ENCODE measurements at regions not wholly inside any gene's neighbourhood (a gene's known extent, or its start where the extent isn't known, plus 50 kb on each side); places are given as distances from the start of the nearest gene placed in this dataset.

DNA sequence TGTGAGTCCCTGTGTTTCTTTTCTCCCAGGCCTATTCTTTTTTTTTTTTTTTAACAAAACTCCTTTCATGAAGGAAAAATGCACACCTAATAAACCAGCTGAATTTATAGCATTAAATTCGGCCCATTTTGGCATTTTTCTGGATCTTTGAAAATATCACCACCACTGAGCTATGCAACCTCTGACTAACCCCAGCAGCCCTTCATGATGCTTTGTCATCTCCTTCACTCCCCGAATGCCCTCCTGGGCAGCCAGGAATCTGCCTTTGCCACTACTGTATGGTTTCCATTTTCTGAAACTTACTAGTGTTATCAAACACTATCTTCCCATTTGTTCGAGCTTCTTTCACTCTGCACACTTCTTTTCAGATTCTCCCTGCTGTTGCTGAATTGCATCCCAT is 97.9 kb downstream of the ZNF280B start:
- Histone ChIP-seq H3K4me1 (ENCODE audit: insufficient read depth) (no peaks in the 10 kb centered on the region), H3K36me3 (ENCODE audit: insufficient read depth) (no peaks in the 10 kb centered on the region), H3K27ac (ENCODE audit: low read depth) (no peak overlapping the region), H3K4me3 (ENCODE audit: low read depth, low read length) (no peak overlapping the region)
- 64% methylated on average over 3 of the region's 3 CpGs for WGBS
- DNase-seq (ENCODE audit: extremely low spot score), result no peak

GRCh38 chr22:22414266-22414665 is 94.3 kb downstream of the ZNF280B start:
- Histone ChIP-seq H3K36me3 (ENCODE audit: insufficient read depth) (no peaks in the 10 kb centered on the region), H3K4me3 (ENCODE audit: low read depth, low read length) (no peak overlapping the region), H3K4me1 (ENCODE audit: insufficient read depth) (no peaks in the 10 kb centered on the region), H3K27ac (ENCODE audit: low read depth) (no peak overlapping the region)
- 42% methylated on average over 1 of the region's 1 CpG for WGBS
- no peak for DNase-seq (ENCODE audit: extremely low spot score)

DNA sequence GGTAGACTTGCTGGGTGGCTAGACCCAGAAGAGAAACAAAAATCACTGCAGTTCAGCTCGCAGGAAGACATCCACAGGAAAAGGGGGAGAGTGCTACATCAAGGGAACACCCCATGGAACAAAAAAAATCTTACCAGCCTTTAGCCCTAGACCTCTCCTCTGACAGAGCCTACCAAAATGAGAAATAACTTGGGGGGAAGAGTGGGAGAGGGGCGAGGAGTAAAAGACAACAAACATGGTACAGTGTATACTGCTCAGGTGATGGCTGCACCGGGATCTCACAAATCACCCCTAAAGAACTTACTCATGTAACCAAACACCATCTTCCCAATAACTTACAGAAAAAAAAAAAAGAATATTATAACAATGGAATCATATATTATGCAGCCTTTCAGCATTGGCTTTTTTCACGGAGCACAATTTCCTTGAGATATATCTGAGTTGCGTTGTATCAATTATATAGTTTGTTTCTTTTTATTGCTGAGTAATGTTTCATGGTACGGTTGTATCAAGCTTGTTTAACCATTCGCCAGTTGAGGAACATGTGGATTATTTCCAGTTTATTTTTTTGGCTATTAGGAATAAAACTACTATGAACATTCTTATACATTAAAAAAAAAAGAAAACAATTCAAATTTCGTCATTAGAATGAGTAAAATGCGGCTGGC is 90.9 kb downstream of the ZNF280B start:
- DNase-seq (ENCODE audit: extremely low spot score), result no peak
- Histone ChIP-seq H3K4me1 (ENCODE audit: insufficient read depth) (no peaks in the 10 kb centered on the region), H3K36me3 (ENCODE audit: insufficient read depth) (no peaks in the 10 kb centered on the region), H3K27ac (ENCODE audit: low read depth) (no peak overlapping the region), H3K4me3 (ENCODE audit: low read depth, low read length) (no peak overlapping the region)
- WGBS, result 74% methylated on average over 9 of the region's 9 CpGs

GRCh38 chr22:22418163-22418549 is 90.4 kb downstream of the ZNF280B start:
- no peak for DNase-seq (ENCODE audit: extremely low spot score)
- Histone ChIP-seq H3K27ac (ENCODE audit: low read depth) (no peak overlapping the region), H3K4me3 (ENCODE audit: low read depth, low read length) (no peak overlapping the region), H3K4me1 (ENCODE audit: insufficient read depth) (no peaks in the 10 kb centered on the region), H3K36me3 (ENCODE audit: insufficient read depth) (no peaks in the 10 kb centered on the region)
- 82% methylated on average over 2 of the region's 2 CpGs for WGBS

- Histone ChIP-seq H3K4me3 (ENCODE audit: low read depth, low read length) (no peak overlapping the region), H3K36me3 (ENCODE audit: insufficient read depth) (no peaks in the 10 kb centered on the region), H3K27ac (ENCODE audit: low read depth) (no peak overlapping the region), H3K4me1 (ENCODE audit: insufficient read depth) (no peaks in the 10 kb centered on the region)
- 51% methylated on average over 2 of the region's 2 CpGs for WGBS
- no peak for DNase-seq (ENCODE audit: extremely low spot score)
Measured at GRCh38 chr22:22418957-22419356, 89.6 kb downstream of the ZNF280B start.

GRCh38 chr22:22420580-22420979 is 88.0 kb downstream of the ZNF280B start:
- Histone ChIP-seq H3K27ac (ENCODE audit: low read depth) (no peak overlapping the region), H3K4me1 (ENCODE audit: insufficient read depth) (no peaks in the 10 kb centered on the region), H3K4me3 (ENCODE audit: low read depth, low read length) (no peak overlapping the region), H3K36me3 (ENCODE audit: insufficient read depth) (no peaks in the 10 kb centered on the region)
- no peak for DNase-seq (ENCODE audit: extremely low spot score)
- 50% methylated on average over 4 of the region's 4 CpGs for WGBS

DNA sequence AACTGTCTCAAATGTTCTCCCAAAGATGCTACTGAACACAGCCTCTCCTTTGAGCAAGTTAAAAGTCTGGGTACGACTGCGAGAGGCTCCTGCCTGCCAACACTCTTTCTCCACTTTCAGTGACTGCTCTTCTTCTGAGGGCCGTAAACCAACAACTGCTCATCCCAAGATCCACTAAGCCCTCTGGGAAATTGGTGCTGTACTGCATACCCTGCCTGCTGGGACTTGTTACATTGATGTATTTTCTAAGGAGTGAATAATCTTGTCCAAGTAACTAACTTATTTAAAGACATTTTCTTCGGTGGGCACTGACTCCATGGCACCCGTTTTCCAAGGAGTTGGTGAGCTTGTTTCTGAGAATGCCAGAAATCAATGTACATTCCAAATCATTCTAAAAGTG is 87.2 kb downstream of the ZNF280B start:
- Histone ChIP-seq H3K4me1 (ENCODE audit: insufficient read depth) (no peaks in the 10 kb centered on the region), H3K4me3 (ENCODE audit: low read depth, low read length) (no peak overlapping the region), H3K27ac (ENCODE audit: low read depth) (no peak overlapping the region), H3K36me3 (ENCODE audit: insufficient read depth) (no peaks in the 10 kb centered on the region)
- DNase-seq (ENCODE audit: extremely low spot score), result no peak
- 62% methylated on average over 5 of the region's 5 CpGs for WGBS

- Histone ChIP-seq H3K4me1 (ENCODE audit: insufficient read depth) (no peaks in the 10 kb centered on the region), H3K27ac (ENCODE audit: low read depth) (no peak overlapping the region), H3K4me3 (ENCODE audit: low read depth, low read length) (no peak overlapping the region), H3K36me3 (ENCODE audit: insufficient read depth) (no peaks in the 10 kb centered on the region)
- WGBS, result 1% methylated on average over 6 of the region's 6 CpGs
- DNase-seq (ENCODE audit: extremely low spot score), result no peak
Measured at GRCh38 chr22:22422629-22423112, 85.9 kb downstream of the ZNF280B start.

DNA sequence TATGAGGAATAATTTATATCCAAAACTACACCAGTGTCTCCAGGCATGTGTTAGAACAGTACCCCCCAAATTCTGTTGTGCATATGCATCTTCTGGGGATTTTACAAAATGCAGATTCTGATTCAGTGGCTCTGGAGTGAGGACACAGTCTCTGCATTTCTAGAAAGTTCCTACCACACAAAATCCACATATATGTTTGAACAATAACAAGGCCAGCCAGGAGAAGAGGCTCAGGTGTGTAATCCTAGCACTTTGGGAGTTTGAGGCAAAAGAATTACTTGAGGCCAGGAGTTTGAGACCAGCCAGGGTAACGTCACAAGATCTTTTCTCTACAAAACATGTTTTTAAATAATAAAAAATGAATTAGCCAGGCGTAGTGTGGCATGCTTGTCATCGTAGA is 84.9 kb downstream of the ZNF280B start:
- no peak for DNase-seq (ENCODE audit: extremely low spot score)
- WGBS, result 80% methylated on average over 3 of the region's 3 CpGs
- no peak overlapping the region for H3K4me3 ChIP-seq (ENCODE audit: low read depth, low read length)
- H3K4me1 ChIP-seq (ENCODE audit: insufficient read depth), result no peaks in the 10 kb centered on the region
- H3K27ac ChIP-seq (ENCODE audit: low read depth), result no peak overlapping the region
- no peaks in the 10 kb centered on the region for H3K36me3 ChIP-seq (ENCODE audit: insufficient read depth)

GRCh38 chr22:22424210-22424800 is 84.2 kb downstream of the ZNF280B start:
- Histone ChIP-seq H3K36me3 (ENCODE audit: insufficient read depth) (no peaks in the 10 kb centered on the region), H3K4me3 (ENCODE audit: low read depth, low read length) (no peak overlapping the region), H3K4me1 (ENCODE audit: insufficient read depth) (no peaks in the 10 kb centered on the region), H3K27ac (ENCODE audit: low read depth) (no peak overlapping the region)
- WGBS, result 37% methylated on average over 13 of the region's 13 CpGs
- no peak for DNase-seq (ENCODE audit: extremely low spot score)

DNA sequence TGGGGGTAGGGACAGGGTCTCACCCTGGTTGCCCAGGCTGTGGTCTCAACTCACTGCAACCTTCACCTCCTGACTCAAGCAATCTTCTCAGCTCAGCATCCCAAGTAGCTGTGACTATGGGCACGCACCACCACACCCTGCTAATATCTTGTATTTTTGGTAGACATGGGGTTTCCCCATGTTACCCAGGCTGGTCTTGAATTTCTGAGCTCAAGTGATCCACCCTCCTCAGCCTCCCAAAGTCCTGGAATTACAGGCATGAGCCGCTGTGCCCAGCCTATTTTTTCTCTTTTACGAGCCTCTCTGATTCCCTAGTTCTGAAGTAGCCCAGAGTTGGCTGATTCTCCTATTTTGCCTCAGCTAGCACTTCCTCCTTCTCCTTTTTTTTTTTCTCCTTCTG is 83.6 kb downstream of the ZNF280B start:
- Histone ChIP-seq H3K4me1 (ENCODE audit: insufficient read depth) (no peaks in the 10 kb centered on the region), H3K4me3 (ENCODE audit: low read depth, low read length) (no peak overlapping the region), H3K36me3 (ENCODE audit: insufficient read depth) (no peaks in the 10 kb centered on the region), H3K27ac (ENCODE audit: low read depth) (no peak overlapping the region)
- WGBS, result 67% methylated on average over 3 of the region's 3 CpGs
- DNase-seq (ENCODE audit: extremely low spot score), result no peak

GRCh38 chr22:22425356-22425755 is 83.2 kb downstream of the ZNF280B start:
- WGBS, result 82% methylated on average over 1 of the region's 1 CpG
- Histone ChIP-seq H3K4me3 (ENCODE audit: low read depth, low read length) (no peak overlapping the region), H3K36me3 (ENCODE audit: insufficient read depth) (no peaks in the 10 kb centered on the region)

DNA sequence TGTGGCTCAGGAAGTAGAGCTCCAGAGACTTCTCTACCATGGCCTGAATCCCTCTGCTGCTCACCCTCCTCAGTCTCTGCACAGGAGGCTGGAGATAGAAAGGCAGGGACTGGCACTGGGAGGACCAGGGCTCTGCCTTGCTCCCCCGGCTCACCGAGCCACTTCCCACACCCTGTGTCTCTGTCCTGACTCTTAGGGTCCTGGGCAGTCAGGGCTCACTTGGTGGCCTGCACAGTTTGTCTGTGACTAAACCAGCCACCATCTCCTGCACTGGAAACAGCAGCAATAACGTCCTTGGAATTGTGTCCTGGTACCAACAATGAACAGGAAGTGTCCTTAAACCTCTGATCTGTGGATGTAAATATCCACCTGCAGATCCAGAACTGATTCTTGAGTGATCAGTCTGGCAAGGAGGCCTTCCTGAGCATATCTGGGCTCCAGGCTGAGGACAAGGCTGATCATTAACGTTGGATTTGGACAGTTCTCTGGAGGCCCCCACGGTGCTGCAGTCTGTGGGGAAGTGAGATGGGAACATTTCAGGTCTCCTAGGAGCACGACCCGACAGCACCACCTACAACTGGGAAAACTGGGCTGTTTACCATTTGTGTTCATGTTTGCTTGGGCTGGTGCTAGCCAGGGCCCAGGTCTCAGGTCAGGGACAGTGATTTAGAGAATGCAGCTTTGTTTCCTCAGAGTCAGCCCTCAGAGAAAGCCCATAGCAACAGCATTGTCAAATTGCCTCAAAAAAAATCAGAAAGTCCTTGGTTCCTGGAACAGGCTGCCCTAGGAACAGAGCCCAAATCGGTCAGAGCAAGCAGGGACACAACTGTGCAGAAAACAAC is 82.5 kb downstream of the ZNF280B start:
- 55% methylated on average over 8 of the region's 8 CpGs for WGBS
- Histone ChIP-seq H3K4me3 (ENCODE audit: low read depth, low read length) (no peak overlapping the region), H3K36me3 (ENCODE audit: insufficient read depth) (no peaks in the 10 kb centered on the region), H3K27ac (ENCODE audit: low read depth) (no peak overlapping the region), H3K4me1 (ENCODE audit: insufficient read depth) (no peaks in the 10 kb centered on the region)
- no peak for DNase-seq (ENCODE audit: extremely low spot score)

More at GRCh38 chr22:22425356-22425755, 83.2 kb downstream of the ZNF280B start:
- Histone ChIP-seq H3K27ac (ENCODE audit: low read depth) (no peak overlapping the region), H3K4me1 (ENCODE audit: insufficient read depth) (no peaks in the 10 kb centered on the region)
- no peak for DNase-seq (ENCODE audit: extremely low spot score)

DNA sequence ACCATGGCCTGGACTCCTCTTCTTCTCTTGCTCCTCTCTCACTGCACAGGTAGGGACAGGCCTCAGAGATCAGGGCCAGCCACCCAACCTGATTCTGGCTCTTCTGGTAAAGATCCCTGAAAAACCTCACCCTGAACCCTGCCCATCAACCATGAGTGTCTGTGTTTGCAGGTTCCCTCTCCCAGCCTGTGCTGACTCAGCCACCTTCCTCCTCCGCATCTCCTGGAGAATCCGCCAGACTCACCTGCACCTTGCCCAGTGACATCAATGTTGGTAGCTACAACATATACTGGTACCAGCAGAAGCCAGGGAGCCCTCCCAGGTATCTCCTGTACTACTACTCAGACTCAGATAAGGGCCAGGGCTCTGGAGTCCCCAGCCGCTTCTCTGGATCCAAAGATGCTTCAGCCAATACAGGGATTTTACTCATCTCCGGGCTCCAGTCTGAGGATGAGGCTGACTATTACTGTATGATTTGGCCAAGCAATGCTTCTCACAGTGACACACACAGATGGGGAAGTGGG is 80.9 kb downstream of the ZNF280B start:
- H3K36me3 ChIP-seq (ENCODE audit: insufficient read depth), result no peaks in the 10 kb centered on the region
- H3K27ac ChIP-seq (ENCODE audit: low read depth), result no peak overlapping the region
- no peak overlapping the region for H3K4me3 ChIP-seq (ENCODE audit: low read depth, low read length)
- no peaks in the 10 kb centered on the region for H3K4me1 ChIP-seq (ENCODE audit: insufficient read depth)
- 86% methylated on average over 4 of the region's 4 CpGs for WGBS
- no peak for DNase-seq (ENCODE audit: extremely low spot score)
